Stomach (tissue), 4 donors: ENCODE measurements at regions not wholly inside any gene's neighbourhood (a gene's known extent, or its start where the extent isn't known, plus 50 kb on each side); places are given as distances from the start of the nearest gene placed in this dataset.

Experiments used
- POLR2AphosphoS5 ChIP-seq, 3 donors: sonication (generic); formaldehyde crosslinking; IDR thresholded peaks; one replicate each; pipeline ENCODE4 v1.6.1; 2016; ENCODE audit warnings: antibody characterized with exemption in 3 of 3
- TF ChIP-seq, protein P1 (sequence below), 7 experiments: fragments of 450-650 bp in 4 of 7; fragments of 200-600 bp in 3 of 7; sonication (generic) in 3 of 7; IDR thresholded peaks; one replicate each; pipeline ENCODE4 v1.5.1; 2016 to 2019; ENCODE audit warnings: antibody characterized with exemption in 7 of 7, control low read depth in 2 of 7, mild to moderate bottlenecking in 1 of 7

DNA sequence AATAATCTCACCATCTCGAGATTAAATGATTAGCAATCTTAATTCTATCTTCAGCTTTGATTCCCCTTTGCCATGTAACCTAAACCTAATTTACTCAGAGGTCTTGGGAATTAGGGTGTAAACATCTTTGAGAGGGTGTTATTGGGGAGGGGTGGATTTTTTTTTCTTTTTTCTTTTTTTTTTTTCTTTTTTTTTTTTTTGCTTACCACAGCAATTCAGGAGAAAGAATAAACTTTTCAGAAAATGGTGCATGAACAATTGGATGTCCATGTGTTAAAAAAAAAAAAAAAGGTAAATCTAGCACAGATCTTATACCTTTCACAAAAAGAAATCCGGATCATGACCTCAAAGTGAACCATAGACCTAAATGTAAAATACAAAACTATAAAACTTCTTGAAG is 160.8 kb upstream of the FANCL start:
- TF ChIP-seq, protein P1, sequence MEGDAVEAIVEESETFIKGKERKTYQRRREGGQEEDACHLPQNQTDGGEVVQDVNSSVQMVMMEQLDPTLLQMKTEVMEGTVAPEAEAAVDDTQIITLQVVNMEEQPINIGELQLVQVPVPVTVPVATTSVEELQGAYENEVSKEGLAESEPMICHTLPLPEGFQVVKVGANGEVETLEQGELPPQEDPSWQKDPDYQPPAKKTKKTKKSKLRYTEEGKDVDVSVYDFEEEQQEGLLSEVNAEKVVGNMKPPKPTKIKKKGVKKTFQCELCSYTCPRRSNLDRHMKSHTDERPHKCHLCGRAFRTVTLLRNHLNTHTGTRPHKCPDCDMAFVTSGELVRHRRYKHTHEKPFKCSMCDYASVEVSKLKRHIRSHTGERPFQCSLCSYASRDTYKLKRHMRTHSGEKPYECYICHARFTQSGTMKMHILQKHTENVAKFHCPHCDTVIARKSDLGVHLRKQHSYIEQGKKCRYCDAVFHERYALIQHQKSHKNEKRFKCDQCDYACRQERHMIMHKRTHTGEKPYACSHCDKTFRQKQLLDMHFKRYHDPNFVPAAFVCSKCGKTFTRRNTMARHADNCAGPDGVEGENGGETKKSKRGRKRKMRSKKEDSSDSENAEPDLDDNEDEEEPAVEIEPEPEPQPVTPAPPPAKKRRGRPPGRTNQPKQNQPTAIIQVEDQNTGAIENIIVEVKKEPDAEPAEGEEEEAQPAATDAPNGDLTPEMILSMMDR (IDR thresholded peaks at IDR 0.05) = no peak
- TF ChIP-seq POLR2AphosphoS5 (IDR thresholded peaks at IDR 0.05) = no peak
